ENCODE measurements at regions not wholly inside any gene's neighbourhood (a gene's known extent, or its start where the extent isn't known, plus 50 kb on each side); places are given as distances from the start of the nearest gene placed in this dataset.

- DNase-seq = no peak
- Histone ChIP-seq H3K36me3 (no peaks in the 10 kb centered on the region), H3K4me1 (no peaks in the 10 kb centered on the region), H3K27ac (no peak overlapping the region), H3K9me3 (peaks cover 0 to 3% (median 0%) of the 10 kb centered on the region in 4 donors), H3K27me3 (no peaks in the 10 kb centered on the region), H3K4me3 (no peak overlapping the region)
- TF ChIP-seq, protein P1, sequence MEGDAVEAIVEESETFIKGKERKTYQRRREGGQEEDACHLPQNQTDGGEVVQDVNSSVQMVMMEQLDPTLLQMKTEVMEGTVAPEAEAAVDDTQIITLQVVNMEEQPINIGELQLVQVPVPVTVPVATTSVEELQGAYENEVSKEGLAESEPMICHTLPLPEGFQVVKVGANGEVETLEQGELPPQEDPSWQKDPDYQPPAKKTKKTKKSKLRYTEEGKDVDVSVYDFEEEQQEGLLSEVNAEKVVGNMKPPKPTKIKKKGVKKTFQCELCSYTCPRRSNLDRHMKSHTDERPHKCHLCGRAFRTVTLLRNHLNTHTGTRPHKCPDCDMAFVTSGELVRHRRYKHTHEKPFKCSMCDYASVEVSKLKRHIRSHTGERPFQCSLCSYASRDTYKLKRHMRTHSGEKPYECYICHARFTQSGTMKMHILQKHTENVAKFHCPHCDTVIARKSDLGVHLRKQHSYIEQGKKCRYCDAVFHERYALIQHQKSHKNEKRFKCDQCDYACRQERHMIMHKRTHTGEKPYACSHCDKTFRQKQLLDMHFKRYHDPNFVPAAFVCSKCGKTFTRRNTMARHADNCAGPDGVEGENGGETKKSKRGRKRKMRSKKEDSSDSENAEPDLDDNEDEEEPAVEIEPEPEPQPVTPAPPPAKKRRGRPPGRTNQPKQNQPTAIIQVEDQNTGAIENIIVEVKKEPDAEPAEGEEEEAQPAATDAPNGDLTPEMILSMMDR (IDR thresholded peaks at IDR 0.05) = no peak
- no peak for TF ChIP-seq POLR2A (IDR thresholded peaks at IDR 0.05)
These were observed 728.4 kb upstream of the EPHA6 start for GRCh38 chr3:96086018-96086417.

- DNase-seq = no peak
- no peak for TF ChIP-seq POLR2A (IDR thresholded peaks at IDR 0.05)
- TF ChIP-seq, protein P1 (IDR thresholded peaks at IDR 0.05) = no peak
- H3K36me3 ChIP-seq = no peaks in the 10 kb centered on the region
These were observed 713.3 kb upstream of the EPHA6 start for GRCh38 chr3:96101006-96101560.

DNA sequence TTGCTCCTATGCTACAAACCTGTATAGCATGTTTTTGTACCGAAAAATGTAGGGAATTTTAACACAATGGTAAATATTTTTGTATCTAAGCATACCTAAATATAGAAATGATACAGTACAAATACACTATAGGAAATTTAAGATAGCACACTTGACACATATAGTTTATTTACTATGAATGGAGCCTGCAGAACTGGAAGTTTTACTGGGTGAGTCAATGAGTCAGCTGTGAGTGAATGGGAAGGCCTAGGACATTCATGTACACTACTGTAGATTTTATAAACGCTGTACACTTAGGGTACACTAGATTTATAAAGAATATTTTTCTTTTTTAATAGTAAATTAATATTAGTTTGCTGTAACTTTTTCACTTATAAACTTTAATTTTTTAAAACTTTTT lies 707.7 kb upstream of the EPHA6 start:
- no peak for TF ChIP-seq POLR2A (IDR thresholded peaks at IDR 0.05)
- TF ChIP-seq, protein P1 (IDR thresholded peaks at IDR 0.05) = no peak
- no peaks in the 10 kb centered on the region for H3K9me3 ChIP-seq
- H3K27me3 ChIP-seq = no peaks in the 10 kb centered on the region
- no peak for DNase-seq
- H3K4me1 ChIP-seq = no peaks in the 10 kb centered on the region
- H3K4me3 ChIP-seq = no peak overlapping the region
- no peak overlapping the region for H3K27ac ChIP-seq
- no peaks in the 10 kb centered on the region for H3K36me3 ChIP-seq

More at GRCh38 chr3:96101006-96101560, 713.3 kb upstream of the EPHA6 start:
- no peak overlapping the region for H3K27ac ChIP-seq
- no peak overlapping the region for H3K4me3 ChIP-seq
- H3K4me1 ChIP-seq = no peaks in the 10 kb centered on the region
- H3K9me3 ChIP-seq = no peaks in the 10 kb centered on the region
- no peaks in the 10 kb centered on the region for H3K27me3 ChIP-seq
